ENCODE measurements at regions not wholly inside any gene's neighbourhood (a gene's known extent, or its start where the extent isn't known, plus 50 kb on each side); places are given as distances from the start of the nearest gene placed in this dataset.
"Not testable (repeated sequence)": the region's sequence is repeated elsewhere in the genome, so short reads cannot be mapped to it uniquely, and the experiment has no call there.

DNA sequence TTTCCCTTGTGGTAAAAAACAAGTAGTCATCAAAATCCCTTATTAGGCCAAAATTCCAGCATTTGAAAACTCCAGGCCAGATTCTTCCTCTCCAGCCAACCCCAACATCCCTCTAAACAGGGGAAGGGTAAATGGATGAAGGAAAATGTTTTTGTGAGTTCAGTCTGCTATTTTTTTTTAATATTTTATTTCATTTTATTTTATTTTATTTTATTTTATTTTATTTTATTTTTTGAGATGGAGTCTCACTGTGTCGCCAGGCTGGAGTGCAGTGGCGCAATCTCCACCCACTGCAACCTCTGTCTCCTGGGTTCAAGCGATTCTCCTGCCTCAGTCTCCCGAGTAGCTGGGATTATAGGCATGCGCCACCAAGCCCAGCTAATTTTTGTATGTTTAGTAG, 74.5 kb upstream of the CHST15 start:
- not testable (repeated sequence) for DNase-seq

GRCh38 chr10:124166431-124167125, 73.2 kb upstream of the CHST15 start:
- no peak for DNase-seq

GRCh38 chr10:124165827-124166226, 72.4 kb upstream of the CHST15 start:
- no peak for DNase-seq

GRCh38 chr10:124165311-124165710, 71.9 kb upstream of the CHST15 start:
- DNase-seq, result no peak

GRCh38 chr10:124164264-124164663, 70.9 kb upstream of the CHST15 start:
- DNase-seq, result no peak

GRCh38 chr10:124162774-124163354, 69.5 kb upstream of the CHST15 start:
- no peak for DNase-seq

- no peak for DNase-seq
Measured at GRCh38 chr10:124162136-124162535, 68.7 kb upstream of the CHST15 start.

DNA sequence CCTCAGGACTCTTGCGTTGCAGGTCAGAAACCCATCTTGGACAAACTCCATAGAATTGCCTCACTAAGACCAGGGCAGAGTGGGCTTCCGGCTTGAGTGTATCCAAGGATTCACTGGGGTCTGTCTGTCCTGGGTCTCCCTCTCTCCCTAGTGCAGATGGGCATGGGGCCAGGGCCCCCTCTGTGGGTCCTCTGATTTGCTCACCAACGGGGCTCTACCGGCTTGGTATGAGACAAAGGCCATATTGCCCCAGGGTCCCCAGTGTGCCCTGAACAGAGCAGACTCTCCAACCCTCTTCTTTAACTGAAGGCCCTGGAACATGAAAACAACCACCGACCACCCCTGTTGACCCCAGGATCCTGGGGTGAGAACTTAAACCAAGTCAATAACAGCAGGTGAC, 68.2 kb upstream of the CHST15 start:
- DNase-seq, result no peak

- no peak for DNase-seq
Measured at GRCh38 chr10:124160943-124161582, 67.7 kb upstream of the CHST15 start.

- no peak for DNase-seq
Measured at GRCh38 chr10:124160176-124160575, 66.8 kb upstream of the CHST15 start.

DNA sequence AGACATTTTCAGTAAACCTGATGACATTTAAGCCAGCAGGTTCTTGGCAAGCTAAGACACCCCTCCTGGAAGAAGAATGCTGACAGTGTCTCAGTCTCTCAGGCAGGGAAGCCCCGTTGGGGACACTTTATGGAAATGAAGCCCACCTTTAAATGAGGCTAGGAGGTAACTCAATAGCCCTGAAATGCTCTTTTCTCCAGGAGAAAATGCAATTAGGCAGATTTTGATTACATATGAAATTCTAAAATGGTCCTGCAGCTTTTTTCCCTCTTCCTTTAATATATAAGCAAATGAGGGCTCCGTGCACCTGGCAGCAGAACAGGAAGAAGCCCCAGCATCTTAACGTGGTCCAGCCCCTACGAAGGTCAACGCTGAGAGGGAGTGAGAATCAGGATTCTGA, 65.8 kb upstream of the CHST15 start:
- DNase-seq, result no peak

- no peak for DNase-seq
Measured at GRCh38 chr10:124158592-124158991, 65.2 kb upstream of the CHST15 start.

- peak in 1 of 3 donors; percentile 57 for DNase-seq
Measured at GRCh38 chr10:124157271-124157681, 63.9 kb upstream of the CHST15 start.

GRCh38 chr10:124156524-124157260, 63.3 kb upstream of the CHST15 start:
- DNase-seq, result no peak

DNA sequence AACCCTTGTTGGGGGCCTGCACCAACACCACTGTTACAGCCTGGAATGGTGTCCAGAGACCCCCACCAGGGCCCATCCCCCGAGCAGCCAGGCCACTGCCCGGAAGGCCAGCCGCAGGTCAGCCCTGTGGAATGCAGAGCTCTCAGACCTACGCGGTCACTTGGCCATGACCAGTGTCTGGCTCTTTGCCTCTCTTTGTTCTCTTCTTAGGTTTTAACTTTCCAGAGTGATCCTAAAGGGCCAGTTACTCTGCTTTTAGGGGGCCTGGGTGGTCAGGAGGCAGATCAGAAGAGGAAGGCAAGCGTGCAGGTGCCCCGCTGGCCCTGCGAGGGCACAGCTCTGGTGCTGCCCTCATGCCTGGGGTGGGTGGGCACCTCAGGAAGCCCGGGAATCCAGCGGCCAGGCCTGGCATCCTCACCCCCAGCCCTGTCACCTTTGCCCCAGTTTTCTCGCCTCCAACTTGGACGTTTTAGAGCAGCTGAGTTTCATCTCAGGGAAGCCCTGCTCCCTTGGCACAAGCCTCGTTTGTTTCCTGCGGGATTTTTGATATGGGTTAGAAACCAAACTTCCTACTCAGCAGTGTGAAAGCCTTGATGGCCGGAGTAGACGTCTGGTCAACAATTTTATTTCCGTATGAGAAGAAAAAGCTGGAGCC, 62.5 kb upstream of the CHST15 start:
- peak in 1 of 3 donors; percentile 75 for DNase-seq

- peak in 2 of 3 donors; percentile 51 to 77 for DNase-seq
Measured at GRCh38 chr10:124153023-124153826, 59.8 kb upstream of the CHST15 start.

- DNase-seq, result peak in 1 of 3 donors; percentile 66
Measured at GRCh38 chr10:124152139-124153022, 59.0 kb upstream of the CHST15 start.

DNA sequence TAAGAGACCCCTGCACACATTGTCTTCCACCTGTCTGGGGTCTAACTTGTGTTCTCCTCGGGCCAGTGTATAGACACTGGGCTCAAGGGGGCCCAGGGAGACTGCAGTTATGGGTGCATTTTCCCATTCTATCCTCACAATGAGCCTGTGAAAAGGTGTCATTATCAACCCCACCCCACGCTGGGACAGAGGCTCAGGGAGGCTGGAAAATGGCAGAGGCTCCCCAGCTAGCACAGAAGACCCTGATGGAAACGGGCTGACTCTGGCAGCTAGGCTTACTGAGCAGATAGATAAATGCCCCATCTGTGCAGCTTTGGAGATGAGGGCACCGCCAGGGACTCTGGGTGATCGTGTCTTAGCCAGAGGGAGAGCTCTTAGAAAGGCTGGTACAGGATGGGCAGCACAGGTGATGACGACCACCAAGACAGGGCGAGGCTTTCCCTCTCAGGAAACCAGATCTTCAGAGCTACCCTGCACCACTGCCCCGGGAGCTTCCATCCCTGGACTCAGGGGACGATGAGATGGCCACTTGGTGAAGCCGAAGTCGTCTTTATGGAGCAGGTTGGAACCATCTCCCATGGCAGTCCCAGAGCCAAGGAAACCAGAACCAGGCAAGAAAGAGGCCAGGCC, 58.2 kb upstream of the CHST15 start:
- no peak for DNase-seq

- no peak for DNase-seq
Measured at GRCh38 chr10:124150807-124151417, 57.5 kb upstream of the CHST15 start.

Data from muscle of back (tissue), 3 donors.